Thoracic aorta (tissue), 2 donors: ENCODE measurements at regions not wholly inside any gene's neighbourhood (a gene's known extent, or its start where the extent isn't known, plus 50 kb on each side); places are given as distances from the start of the nearest gene placed in this dataset.

Experiments used
- ATAC-seq: fragments of 150-250 bp; one replicate; pipeline ENCODE4 v1.8.0; 2017; ENCODE audit warnings: low read depth; ENCODE audit not compliant: insufficient number of reproducible peaks, low FRiP score
- DNase-seq: peaks from one replicate; pipeline ENCODE4 v3.0.0-alpha.2; 2020; ENCODE audit warnings: low spot score
- H3K27ac ChIP-seq, 2 donors: fragments of 200-600 bp; sonication (generic); 1 replicate in 1 of 2; 2 replicates in 1 of 2; pipeline ENCODE4 v1.5.1; 2016; ENCODE audit warnings: mild to moderate bottlenecking in 2 of 2, moderate library complexity in 2 of 2
- H3K27me3 ChIP-seq: fragments of 200-600 bp; sonication (generic); replicated peaks from 2 replicates; pipeline ENCODE4 v1.6.0; 2016; ENCODE audit warnings: mild to moderate bottlenecking; ENCODE audit not compliant: insufficient read depth
- H3K36me3 ChIP-seq: fragments of 200-600 bp; sonication (generic); one replicate; pipeline ENCODE4 v1.5.1; 2016
- H3K4me1 ChIP-seq, 2 donors: fragments of 200-600 bp; sonication (generic); 1 replicate in 1 of 2; 2 replicates in 1 of 2; pipeline versions ENCODE4 v1.5.1 to v1.6.0; 2016; ENCODE audit warnings: low read depth in 2 of 2, mild to moderate bottlenecking in 1 of 2; ENCODE audit not compliant: control insufficient read depth in 1 of 2
- H3K4me3 ChIP-seq: fragments of 200-600 bp; sonication (generic); 2 replicates; pipeline ENCODE4 v1.5.1; 2016; ENCODE audit warnings: mild to moderate bottlenecking
- H3K9me3 ChIP-seq: fragments of 200-600 bp; sonication (generic); 2 replicates; pipeline ENCODE4 v1.5.1; 2016
- TF ChIP-seq, protein P1 (sequence below): fragments of 200-600 bp; sonication (generic); IDR thresholded peaks from one replicate; pipeline ENCODE4 v1.5.1; 2019; ENCODE audit warnings: antibody characterized with exemption

DNA sequence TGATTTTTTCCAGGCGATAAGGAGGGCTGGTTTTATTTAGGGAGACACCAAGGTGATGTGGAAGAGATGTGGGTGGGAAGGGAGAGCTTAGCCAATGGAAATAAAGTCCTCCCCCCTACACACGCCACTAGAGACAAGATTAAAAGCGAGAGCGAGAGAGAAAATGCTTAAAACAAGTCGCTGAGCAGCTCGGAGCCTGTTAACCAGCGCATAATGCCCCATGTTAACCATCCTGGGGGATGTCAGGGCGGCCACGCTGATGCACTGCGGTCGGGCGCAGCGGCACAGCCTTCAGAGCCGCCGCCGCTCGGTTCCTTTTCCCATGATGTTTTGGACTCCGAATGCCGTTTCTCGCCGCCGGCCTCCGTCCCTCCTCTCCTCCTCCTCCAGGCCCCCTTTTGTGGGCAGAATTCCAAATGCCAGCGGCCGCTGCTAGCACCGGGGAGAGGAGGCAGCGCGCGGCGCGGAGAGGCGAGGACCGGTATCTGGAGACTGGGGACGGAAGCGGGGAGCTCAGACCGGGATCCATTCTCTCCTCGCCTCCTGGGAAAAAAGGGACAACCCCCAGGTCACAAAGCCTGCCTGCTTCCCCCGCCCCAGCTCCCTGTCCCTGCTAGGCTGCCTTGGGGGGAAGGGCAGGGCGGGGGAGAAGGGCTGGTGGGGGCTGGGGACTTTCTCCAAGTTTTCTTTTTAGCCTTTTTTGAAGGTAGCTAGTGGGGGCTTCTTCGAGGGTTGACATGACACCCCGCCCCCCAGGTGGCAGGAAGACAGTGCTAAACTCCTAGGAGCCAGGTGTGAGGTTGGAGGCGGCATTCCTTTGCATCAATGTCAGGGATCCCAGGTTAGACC is 98.1 kb upstream of the CCL2 start:
- no peak for DNase-seq
- TF ChIP-seq, protein P1, sequence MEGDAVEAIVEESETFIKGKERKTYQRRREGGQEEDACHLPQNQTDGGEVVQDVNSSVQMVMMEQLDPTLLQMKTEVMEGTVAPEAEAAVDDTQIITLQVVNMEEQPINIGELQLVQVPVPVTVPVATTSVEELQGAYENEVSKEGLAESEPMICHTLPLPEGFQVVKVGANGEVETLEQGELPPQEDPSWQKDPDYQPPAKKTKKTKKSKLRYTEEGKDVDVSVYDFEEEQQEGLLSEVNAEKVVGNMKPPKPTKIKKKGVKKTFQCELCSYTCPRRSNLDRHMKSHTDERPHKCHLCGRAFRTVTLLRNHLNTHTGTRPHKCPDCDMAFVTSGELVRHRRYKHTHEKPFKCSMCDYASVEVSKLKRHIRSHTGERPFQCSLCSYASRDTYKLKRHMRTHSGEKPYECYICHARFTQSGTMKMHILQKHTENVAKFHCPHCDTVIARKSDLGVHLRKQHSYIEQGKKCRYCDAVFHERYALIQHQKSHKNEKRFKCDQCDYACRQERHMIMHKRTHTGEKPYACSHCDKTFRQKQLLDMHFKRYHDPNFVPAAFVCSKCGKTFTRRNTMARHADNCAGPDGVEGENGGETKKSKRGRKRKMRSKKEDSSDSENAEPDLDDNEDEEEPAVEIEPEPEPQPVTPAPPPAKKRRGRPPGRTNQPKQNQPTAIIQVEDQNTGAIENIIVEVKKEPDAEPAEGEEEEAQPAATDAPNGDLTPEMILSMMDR, result no peak
- H3K27ac ChIP-seq, result no peak overlapping the region
- no peaks in the 10 kb centered on the region for H3K9me3 ChIP-seq
- H3K27me3 ChIP-seq, result no peaks in the 10 kb centered on the region
- ATAC-seq, result no peak
- H3K4me3 ChIP-seq, result no peak overlapping the region
- H3K4me1 ChIP-seq, result no peaks in the 10 kb centered on the region
- no peaks in the 10 kb centered on the region for H3K36me3 ChIP-seq

DNA sequence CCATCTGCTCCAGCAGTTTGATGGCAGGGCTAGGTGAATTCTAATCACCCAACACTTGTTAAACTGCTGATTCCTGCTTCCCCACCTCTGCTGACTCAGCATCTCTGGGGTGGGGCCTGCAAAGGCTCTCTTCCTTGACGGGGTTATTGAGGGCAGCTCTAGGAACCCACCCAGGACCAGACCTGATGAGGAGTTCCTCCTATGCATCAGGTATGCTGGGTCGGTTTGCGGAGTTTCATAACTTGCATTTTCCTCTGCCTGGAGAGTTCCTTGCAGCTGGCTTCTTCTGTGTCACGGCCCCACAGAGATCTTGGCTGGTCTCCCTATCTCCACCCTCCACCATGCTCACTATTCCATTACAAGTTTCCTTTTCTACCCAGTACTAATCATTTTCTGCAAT is 93.4 kb upstream of the CCL2 start:
- no peak for DNase-seq
- no peak for ATAC-seq
- H3K27me3 ChIP-seq, result no peaks in the 10 kb centered on the region

DNA sequence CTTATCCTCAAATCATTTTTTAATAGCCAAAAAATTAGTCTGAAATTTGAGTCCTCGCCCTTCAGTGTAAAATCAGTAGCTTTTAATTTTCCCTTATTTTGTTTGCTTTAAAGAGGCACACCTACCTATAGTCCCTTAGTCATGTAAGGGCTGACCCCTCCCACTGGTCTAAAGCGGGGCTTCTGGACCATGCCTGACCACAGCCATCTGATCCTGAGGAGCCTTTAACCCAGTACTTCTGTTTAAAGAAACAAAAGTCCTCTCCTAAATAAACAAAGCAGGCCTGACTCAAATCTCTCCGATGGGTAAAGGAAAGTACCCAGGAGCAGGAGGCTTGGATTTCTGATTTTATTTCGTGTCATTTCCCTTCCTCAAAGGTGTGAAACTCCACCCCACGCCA is 92.0 kb upstream of the CCL2 start:
- H3K4me1 ChIP-seq, result peaks cover 7% of the 10 kb centered on the region in 2 donors
- H3K27ac ChIP-seq, result no peak overlapping the region
- TF ChIP-seq, protein P1, result no peak
- no peaks in the 10 kb centered on the region for H3K36me3 ChIP-seq
- DNase-seq (no peak), ATAC-seq (no peak)
- H3K9me3 ChIP-seq, result no peaks in the 10 kb centered on the region
- no peak overlapping the region for H3K4me3 ChIP-seq
- H3K27me3 ChIP-seq, result no peaks in the 10 kb centered on the region

More for the DNA sequence above, 93.4 kb upstream of the CCL2 start:
- H3K9me3 ChIP-seq, result no peaks in the 10 kb centered on the region
- peaks cover 7% of the 10 kb centered on the region in 2 donors for H3K4me1 ChIP-seq
- H3K36me3 ChIP-seq, result no peaks in the 10 kb centered on the region
- no peak overlapping the region for H3K27ac ChIP-seq
- H3K4me3 ChIP-seq, result no peak overlapping the region
- TF ChIP-seq, protein P1, result no peak

DNA sequence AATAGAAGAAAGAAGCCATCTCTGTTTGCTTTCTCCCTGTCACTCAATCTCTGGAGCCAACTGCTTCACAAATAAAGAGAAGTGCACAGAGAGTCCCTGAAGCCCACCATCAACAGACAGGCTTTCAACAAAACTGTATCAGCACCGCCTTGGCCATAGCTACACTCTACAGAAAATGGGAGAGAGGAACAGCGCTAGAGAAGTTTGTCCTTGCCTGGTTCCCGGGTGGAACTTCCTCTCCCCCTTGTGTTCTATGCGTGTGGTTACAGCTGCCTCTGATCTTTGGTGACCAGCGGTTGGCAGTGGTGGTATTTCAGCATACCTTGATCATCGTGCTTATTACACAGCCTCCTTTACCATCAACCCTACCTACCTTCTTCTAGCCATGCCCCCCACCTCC is 91.4 kb upstream of the CCL2 start:
- H3K27me3 ChIP-seq, result no peaks in the 10 kb centered on the region
- H3K4me3 ChIP-seq, result no peak overlapping the region
- no peaks in the 10 kb centered on the region for H3K36me3 ChIP-seq
- TF ChIP-seq, protein P1, result peak; percentile 16
- no peaks in the 10 kb centered on the region for H3K9me3 ChIP-seq
- peaks cover 7% of the 10 kb centered on the region in 2 donors for H3K4me1 ChIP-seq
- ATAC-seq (no peak), DNase-seq (no peak)
- H3K27ac ChIP-seq, result no peak overlapping the region

DNA sequence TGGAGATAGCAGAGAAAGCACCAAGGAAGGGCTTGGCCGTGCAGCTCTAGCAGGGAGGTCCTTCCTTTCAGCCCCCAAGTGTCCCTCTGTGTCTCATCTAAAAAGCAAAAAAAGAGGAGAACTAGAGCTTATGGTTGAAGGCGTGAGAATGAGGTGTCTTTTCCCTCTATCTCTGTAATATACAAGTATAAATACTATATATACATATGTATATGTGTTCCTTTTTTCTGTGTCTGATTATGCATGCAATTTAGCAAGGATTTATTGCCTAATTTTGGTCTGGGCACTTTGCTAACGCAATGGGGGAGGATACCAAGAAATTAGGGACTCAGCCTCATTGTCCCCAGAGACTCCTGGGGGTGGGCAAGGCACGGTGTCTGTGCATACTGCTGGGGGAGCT is 90.2 kb upstream of the CCL2 start:
- no peak for DNase-seq
- H3K27me3 ChIP-seq, result no peaks in the 10 kb centered on the region
- no peak for ATAC-seq
- no peaks in the 10 kb centered on the region for H3K9me3 ChIP-seq
- H3K4me1 ChIP-seq, result peaks cover 7% of the 10 kb centered on the region in 2 donors
- no peaks in the 10 kb centered on the region for H3K36me3 ChIP-seq
- TF ChIP-seq, protein P1, result no peak
- no peak overlapping the region for H3K27ac ChIP-seq
- no peak overlapping the region for H3K4me3 ChIP-seq
